ENCODE measurements at regions not wholly inside any gene's neighbourhood (a gene's known extent, or its start where the extent isn't known, plus 50 kb on each side); places are given as distances from the start of the nearest gene placed in this dataset.

DNA sequence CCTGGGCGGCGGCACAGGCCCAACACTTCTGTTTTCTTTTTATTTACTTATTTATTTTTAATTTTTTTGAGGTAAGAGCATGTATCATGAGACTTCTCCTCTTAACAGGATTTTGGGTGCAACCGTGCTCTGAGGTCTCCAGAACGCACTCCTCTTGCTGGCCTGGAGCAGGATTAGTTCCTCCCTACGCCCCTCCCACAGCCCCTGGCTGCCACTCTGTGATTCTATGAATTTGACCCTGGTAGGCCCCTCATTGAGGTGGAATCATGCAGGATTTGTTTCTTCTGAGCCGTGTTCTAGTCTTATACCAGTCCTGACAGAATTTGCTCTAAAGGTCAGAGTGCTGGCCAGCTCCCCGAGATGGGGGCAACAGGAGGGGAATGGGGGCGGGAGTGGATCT is 106.5 kb upstream of the HS6ST1 start:
- Histone ChIP-seq H3K36me3 (ENCODE audit: control insufficient read depth, insufficient read depth, low read length) (no peaks in the 10 kb centered on the region), H3K4me3 (ENCODE audit: low read depth, low read length) (no peak overlapping the region), H3K27me3 (ENCODE audit: control insufficient read depth, insufficient read depth, low read length) (no peaks in the 10 kb centered on the region), H3K9me3 (ENCODE audit: control insufficient read depth, insufficient read depth, low read length) (no peaks in the 10 kb centered on the region), H3K4me1 (ENCODE audit: control insufficient read depth, insufficient read depth, low read length) (peaks cover 2% of the 10 kb centered on the region), H3K9ac (ENCODE audit: low read depth, low read length) (no peak overlapping the region)

DNA sequence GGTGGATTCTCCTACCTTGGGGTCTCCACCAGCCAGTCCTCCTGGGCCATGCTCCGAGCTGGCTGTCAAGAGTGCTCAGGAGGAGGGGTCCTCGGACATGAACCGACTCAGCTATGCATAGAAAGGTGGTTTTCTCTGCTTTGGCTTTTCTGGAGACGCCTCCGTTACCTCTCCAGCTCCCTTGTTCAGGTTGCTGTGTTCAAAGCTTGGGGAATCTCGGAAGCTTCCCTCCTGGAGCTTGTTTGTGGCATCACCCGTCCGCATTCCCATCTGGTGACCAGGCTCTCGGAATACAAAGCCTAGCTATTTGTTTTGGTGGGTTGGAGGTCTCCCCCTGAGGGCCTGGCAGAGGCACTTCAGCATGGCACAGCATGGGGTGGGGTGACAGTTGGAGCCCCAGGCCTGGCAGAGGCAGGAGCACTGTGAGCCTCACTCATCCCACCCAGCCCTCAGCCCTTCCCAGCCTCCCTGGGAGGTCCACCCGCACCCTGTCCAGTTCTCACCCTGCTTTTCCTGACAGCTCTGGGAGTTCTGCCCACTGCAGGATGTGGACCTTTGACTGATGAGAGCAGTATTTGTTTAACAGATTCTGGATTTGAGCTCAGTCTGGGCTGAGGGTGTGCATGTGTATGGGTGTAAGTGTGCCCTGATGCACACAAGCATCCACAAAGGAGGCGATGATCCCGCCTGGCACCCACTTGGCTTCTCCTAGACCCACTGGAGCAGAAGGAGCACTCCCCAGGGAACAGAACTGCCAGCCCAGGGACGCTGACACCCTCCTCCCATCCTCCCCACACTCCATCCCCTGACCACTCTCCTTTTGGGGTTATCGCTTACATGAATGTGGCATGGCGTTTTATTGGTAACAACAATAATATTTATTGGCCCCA is 107.3 kb upstream of the HS6ST1 start:
- no peak overlapping the region for H3K9ac ChIP-seq (ENCODE audit: low read depth, low read length)
- no peaks in the 10 kb centered on the region for H3K27me3 ChIP-seq (ENCODE audit: control insufficient read depth, insufficient read depth, low read length)
- peaks cover 2% of the 10 kb centered on the region for H3K4me1 ChIP-seq (ENCODE audit: control insufficient read depth, insufficient read depth, low read length)
- H3K9me3 ChIP-seq (ENCODE audit: control insufficient read depth, insufficient read depth, low read length) = no peaks in the 10 kb centered on the region
- no peak overlapping the region for H3K4me3 ChIP-seq (ENCODE audit: low read depth, low read length)
- no peaks in the 10 kb centered on the region for H3K36me3 ChIP-seq (ENCODE audit: control insufficient read depth, insufficient read depth, low read length)

- Histone ChIP-seq H3K9ac (ENCODE audit: low read depth, low read length) (no peak overlapping the region), H3K36me3 (ENCODE audit: control insufficient read depth, insufficient read depth, low read length) (no peaks in the 10 kb centered on the region), H3K9me3 (ENCODE audit: control insufficient read depth, insufficient read depth, low read length) (no peaks in the 10 kb centered on the region), H3K4me3 (ENCODE audit: low read depth, low read length) (no peak overlapping the region), H3K4me1 (ENCODE audit: control insufficient read depth, insufficient read depth, low read length) (peaks cover 2% of the 10 kb centered on the region), H3K27me3 (ENCODE audit: control insufficient read depth, insufficient read depth, low read length) (no peaks in the 10 kb centered on the region)
Measured at GRCh38 chr2:128427413-128427755, 108.7 kb upstream of the HS6ST1 start.

GRCh38 chr2:128428415-128428814 is 109.7 kb upstream of the HS6ST1 start:
- H3K27me3 ChIP-seq (ENCODE audit: control insufficient read depth, insufficient read depth, low read length) = no peaks in the 10 kb centered on the region
- H3K9me3 ChIP-seq (ENCODE audit: control insufficient read depth, insufficient read depth, low read length) = no peaks in the 10 kb centered on the region
- no peak overlapping the region for H3K9ac ChIP-seq (ENCODE audit: low read depth, low read length)
- no peaks in the 10 kb centered on the region for H3K36me3 ChIP-seq (ENCODE audit: control insufficient read depth, insufficient read depth, low read length)
- peaks cover 2% of the 10 kb centered on the region for H3K4me1 ChIP-seq (ENCODE audit: control insufficient read depth, insufficient read depth, low read length)
- H3K4me3 ChIP-seq (ENCODE audit: low read depth, low read length) = no peak overlapping the region

DNA sequence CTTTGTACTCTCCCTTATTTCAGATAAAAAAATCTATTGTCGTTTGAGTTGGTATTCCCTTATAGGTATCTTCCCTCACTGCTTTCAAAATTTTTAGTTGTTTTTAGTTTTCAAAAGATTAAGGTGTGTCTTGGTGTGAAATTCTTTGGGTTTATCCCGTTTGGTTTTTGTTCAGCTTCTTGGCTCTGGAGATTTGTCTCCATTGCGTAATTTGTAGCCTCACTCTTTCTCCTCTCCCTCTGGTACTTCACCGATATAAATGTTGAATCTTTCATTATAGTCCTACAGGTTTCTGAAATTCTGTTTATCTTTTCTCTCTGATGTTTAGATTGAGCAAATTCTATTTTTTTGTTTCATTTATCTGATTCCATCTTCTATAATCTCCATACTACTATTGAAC is 113.8 kb upstream of the HS6ST1 start:
- Histone ChIP-seq H3K27me3 (ENCODE audit: control insufficient read depth, insufficient read depth, low read length) (no peaks in the 10 kb centered on the region), H3K36me3 (ENCODE audit: control insufficient read depth, insufficient read depth, low read length) (no peaks in the 10 kb centered on the region), H3K4me3 (ENCODE audit: low read depth, low read length) (no peak overlapping the region), H3K9me3 (ENCODE audit: control insufficient read depth, insufficient read depth, low read length) (no peaks in the 10 kb centered on the region), H3K4me1 (ENCODE audit: control insufficient read depth, insufficient read depth, low read length) (peaks cover 2% of the 10 kb centered on the region), H3K9ac (ENCODE audit: low read depth, low read length) (no peak overlapping the region)

DNA sequence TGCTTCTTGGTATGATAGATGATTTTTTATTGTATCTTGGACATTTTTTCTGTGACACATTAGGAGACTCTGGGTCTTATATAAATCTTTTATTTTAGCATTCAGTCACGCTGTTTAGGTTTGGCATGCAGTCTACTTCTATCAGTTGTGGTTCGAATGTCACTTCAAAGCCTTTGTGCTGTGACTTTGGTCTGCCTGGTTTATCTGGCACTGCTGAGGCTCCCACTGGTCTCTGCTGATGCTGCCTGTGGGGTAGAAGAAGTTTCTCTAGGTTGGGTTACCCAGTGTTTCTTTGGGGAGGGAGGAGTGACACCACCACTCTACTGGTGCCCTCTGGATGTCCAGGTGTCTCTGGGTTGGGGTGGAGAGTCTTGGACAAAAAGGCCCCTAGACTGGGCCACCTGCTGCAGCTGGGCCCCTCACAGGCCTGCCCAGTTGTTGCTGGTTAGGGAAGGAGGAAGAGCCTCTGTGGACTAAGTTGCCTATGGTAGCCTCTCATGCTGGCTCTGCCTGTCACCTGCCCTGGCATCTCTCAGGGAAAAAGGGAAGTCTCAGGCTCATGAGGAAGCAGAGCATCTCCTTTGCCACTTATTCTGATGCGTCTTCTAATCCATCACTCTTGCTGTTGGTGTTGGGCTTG is 115.4 kb upstream of the HS6ST1 start:
- Histone ChIP-seq H3K9ac (ENCODE audit: low read depth, low read length) (no peak overlapping the region), H3K4me1 (ENCODE audit: control insufficient read depth, insufficient read depth, low read length) (no peaks in the 10 kb centered on the region), H3K4me3 (ENCODE audit: low read depth, low read length) (no peak overlapping the region), H3K9me3 (ENCODE audit: control insufficient read depth, insufficient read depth, low read length) (no peaks in the 10 kb centered on the region), H3K36me3 (ENCODE audit: control insufficient read depth, insufficient read depth, low read length) (no peaks in the 10 kb centered on the region), H3K27me3 (ENCODE audit: control insufficient read depth, insufficient read depth, low read length) (no peaks in the 10 kb centered on the region)

- Histone ChIP-seq H3K4me3 (ENCODE audit: low read depth, low read length) (no peak overlapping the region), H3K9me3 (ENCODE audit: control insufficient read depth, insufficient read depth, low read length) (no peaks in the 10 kb centered on the region), H3K36me3 (ENCODE audit: control insufficient read depth, insufficient read depth, low read length) (no peaks in the 10 kb centered on the region), H3K9ac (ENCODE audit: low read depth, low read length) (no peak overlapping the region), H3K27me3 (ENCODE audit: control insufficient read depth, insufficient read depth, low read length) (no peaks in the 10 kb centered on the region), H3K4me1 (ENCODE audit: control insufficient read depth, insufficient read depth, low read length) (no peaks in the 10 kb centered on the region)
Measured at GRCh38 chr2:128435576-128436478, 117.2 kb upstream of the HS6ST1 start.

DNA sequence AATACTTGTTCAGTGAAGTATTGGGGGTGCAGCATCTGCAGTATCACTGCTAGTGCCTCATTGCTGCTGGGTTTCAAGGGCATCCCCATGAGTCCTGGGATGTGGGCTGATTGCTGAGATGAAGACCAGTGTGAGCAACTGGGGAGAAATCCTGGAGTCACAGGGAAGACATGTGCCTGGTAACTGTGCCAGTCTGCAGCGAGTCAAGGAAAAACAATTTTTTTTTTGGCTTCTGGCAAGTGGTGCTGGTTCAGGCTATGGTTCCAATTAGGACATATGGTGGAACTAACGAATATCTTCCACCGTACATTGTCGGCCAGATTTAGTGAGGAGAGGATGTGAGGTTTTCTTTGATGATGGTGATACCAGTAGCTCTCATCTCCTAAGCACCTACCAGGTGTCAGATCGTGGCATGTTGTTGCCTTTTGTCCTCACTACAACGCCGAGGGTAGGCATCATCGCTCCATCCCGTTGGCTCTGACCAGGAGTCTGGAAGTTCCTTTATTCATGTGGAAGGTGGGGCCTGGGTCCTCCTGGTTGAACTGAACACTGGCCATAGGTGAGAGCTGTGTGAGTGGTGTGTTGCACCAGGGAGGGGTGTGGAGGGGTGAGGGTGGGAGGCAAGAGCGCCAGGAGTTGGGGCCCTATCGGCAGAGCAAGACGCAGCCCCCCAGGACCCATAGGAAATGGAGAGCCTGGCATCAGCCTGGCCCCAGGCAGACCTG is 118.0 kb upstream of the HS6ST1 start:
- H3K36me3 ChIP-seq (ENCODE audit: control insufficient read depth, insufficient read depth, low read length) = no peaks in the 10 kb centered on the region
- H3K9ac ChIP-seq (ENCODE audit: low read depth, low read length) = no peak overlapping the region
- no peaks in the 10 kb centered on the region for H3K27me3 ChIP-seq (ENCODE audit: control insufficient read depth, insufficient read depth, low read length)
- H3K9me3 ChIP-seq (ENCODE audit: control insufficient read depth, insufficient read depth, low read length) = no peaks in the 10 kb centered on the region
- H3K4me1 ChIP-seq (ENCODE audit: control insufficient read depth, insufficient read depth, low read length) = no peaks in the 10 kb centered on the region
- H3K4me3 ChIP-seq (ENCODE audit: low read depth, low read length) = no peak overlapping the region

GRCh38 chr2:128437204-128437565 is 118.5 kb upstream of the HS6ST1 start:
- Histone ChIP-seq H3K9ac (ENCODE audit: low read depth, low read length) (no peak overlapping the region), H3K4me1 (ENCODE audit: control insufficient read depth, insufficient read depth, low read length) (peaks cover 4% of the 10 kb centered on the region), H3K4me3 (ENCODE audit: low read depth, low read length) (no peak overlapping the region), H3K36me3 (ENCODE audit: control insufficient read depth, insufficient read depth, low read length) (no peaks in the 10 kb centered on the region), H3K9me3 (ENCODE audit: control insufficient read depth, insufficient read depth, low read length) (no peaks in the 10 kb centered on the region), H3K27me3 (ENCODE audit: control insufficient read depth, insufficient read depth, low read length) (no peaks in the 10 kb centered on the region)

- Histone ChIP-seq H3K9me3 (ENCODE audit: control insufficient read depth, insufficient read depth, low read length) (no peaks in the 10 kb centered on the region), H3K27me3 (ENCODE audit: control insufficient read depth, insufficient read depth, low read length) (no peaks in the 10 kb centered on the region), H3K9ac (ENCODE audit: low read depth, low read length) (no peak overlapping the region), H3K4me3 (ENCODE audit: low read depth, low read length) (no peak overlapping the region), H3K4me1 (ENCODE audit: control insufficient read depth, insufficient read depth, low read length) (peaks cover 11% of the 10 kb centered on the region), H3K36me3 (ENCODE audit: control insufficient read depth, insufficient read depth, low read length) (no peaks in the 10 kb centered on the region)
Measured at GRCh38 chr2:128438091-128438490, 119.4 kb upstream of the HS6ST1 start.

DNA sequence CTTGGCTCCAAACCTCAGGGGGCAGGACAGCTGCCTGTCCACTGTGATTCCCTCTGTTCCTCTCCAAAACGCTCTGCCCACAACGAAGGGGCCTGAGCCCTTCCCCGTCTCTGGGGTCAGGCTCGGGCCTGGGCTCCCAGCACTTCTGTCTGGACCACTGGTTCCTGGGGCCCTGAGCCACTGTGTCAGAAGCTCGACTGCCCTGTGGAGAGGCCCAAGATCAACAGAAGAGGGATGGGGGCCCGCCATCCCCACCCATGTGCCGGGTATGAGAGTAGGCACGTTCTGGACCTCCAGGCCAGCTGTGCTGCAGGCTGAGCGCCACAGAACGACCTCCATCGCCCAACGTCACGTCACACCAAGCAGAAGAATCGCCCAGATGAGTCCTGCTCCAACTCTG is 119.9 kb upstream of the HS6ST1 start:
- no peak overlapping the region for H3K4me3 ChIP-seq (ENCODE audit: low read depth, low read length)
- H3K36me3 ChIP-seq (ENCODE audit: control insufficient read depth, insufficient read depth, low read length) = no peaks in the 10 kb centered on the region
- no peaks in the 10 kb centered on the region for H3K27me3 ChIP-seq (ENCODE audit: control insufficient read depth, insufficient read depth, low read length)
- no peaks in the 10 kb centered on the region for H3K9me3 ChIP-seq (ENCODE audit: control insufficient read depth, insufficient read depth, low read length)
- H3K4me1 ChIP-seq (ENCODE audit: control insufficient read depth, insufficient read depth, low read length) = peaks cover 13% of the 10 kb centered on the region
- no peak overlapping the region for H3K9ac ChIP-seq (ENCODE audit: low read depth, low read length)
